Neuronal stem cell (in vitro differentiated cells): ENCODE measurements at regions not wholly inside any gene's neighbourhood (a gene's known extent, or its start where the extent isn't known, plus 50 kb on each side); places are given as distances from the start of the nearest gene placed in this dataset.

Experiments
- DNase-seq: peaks from one replicate; pipeline ENCODE4 v3.0.0-alpha.2; 2013; ENCODE audit warnings: low spot score
- H2AFZ ChIP-seq: one replicate; pipeline ENCODE4 v1.6.1; 2013; ENCODE audit warnings: mild to moderate bottlenecking, low read length, inconsistent platforms
- H2AK5ac ChIP-seq: 2 replicates; pipeline ENCODE4 v1.6.1; 2013; ENCODE audit warnings: low read depth, mild to moderate bottlenecking, inconsistent platforms, low read length, moderate library complexity, mixed read lengths
- H2BK120ac ChIP-seq: 2 replicates; pipeline ENCODE4 v1.6.1; 2013; ENCODE audit warnings: low read depth, mild to moderate bottlenecking, inconsistent platforms, low read length, moderate library complexity, mixed read lengths
- H2BK12ac ChIP-seq: one replicate; pipeline ENCODE4 v1.6.1; 2013; ENCODE audit warnings: low read length, inconsistent platforms
- H2BK15ac ChIP-seq: 2 replicates; pipeline ENCODE4 v1.6.1; 2013; ENCODE audit warnings: mild to moderate bottlenecking, low read length, inconsistent platforms, mixed read lengths
- H2BK5ac ChIP-seq: one replicate; pipeline ENCODE4 v1.6.1; 2013; ENCODE audit warnings: inconsistent platforms, mild to moderate bottlenecking, low read length, moderate library complexity
- H3K14ac ChIP-seq: one replicate; pipeline ENCODE4 v1.6.1; 2013; ENCODE audit warnings: low read length, inconsistent platforms
- H3K18ac ChIP-seq: 2 replicates; pipeline ENCODE4 v1.6.1; 2013; ENCODE audit warnings: low read length, inconsistent platforms
- H3K23ac ChIP-seq: 2 replicates; pipeline ENCODE4 v1.6.1; 2013; ENCODE audit warnings: low read depth, mild to moderate bottlenecking, mixed read lengths, low read length, inconsistent platforms; ENCODE audit not compliant: poor library complexity
- H3K27ac ChIP-seq: replicated peaks from 3 replicates; pipeline ENCODE4 v1.5.1; 2013; ENCODE audit warnings: low read length, inconsistent platforms
- H3K27me3 ChIP-seq, 3 experiments: 2 replicates each; pipeline ENCODE4 v1.6.1; 2013; ENCODE audit warnings: low read length in 3 of 3, mild to moderate bottlenecking in 2 of 3, inconsistent platforms in 1 of 3, low read depth in 1 of 3, mixed read lengths in 1 of 3, moderate library complexity in 1 of 3; ENCODE audit not compliant: control insufficient read depth in 3 of 3, insufficient read depth in 3 of 3
- H3K36me3 ChIP-seq, 2 donors: replicated peaks in 1 of 2; 2 replicates each; pipeline ENCODE4 v1.6.1; 2013; ENCODE audit warnings: low read length in 2 of 2; ENCODE audit not compliant: control insufficient read depth in 2 of 2, insufficient read depth in 2 of 2
- H3K4ac ChIP-seq: 2 replicates; pipeline ENCODE4 v1.6.1; 2013; ENCODE audit warnings: inconsistent platforms, mild to moderate bottlenecking, low read length, moderate library complexity
- H3K4me1 ChIP-seq, 2 donors: 1 replicate in 1 of 2; 2 replicates in 1 of 2; pipeline ENCODE4 v1.6.1; 2013; ENCODE audit warnings: low read length in 2 of 2, low read depth in 1 of 2; ENCODE audit not compliant: control insufficient read depth in 2 of 2, insufficient read depth in 1 of 2
- H3K4me2 ChIP-seq: one replicate; pipeline ENCODE4 v1.6.1; 2013; ENCODE audit warnings: mild to moderate bottlenecking, low read length, inconsistent platforms; ENCODE audit not compliant: insufficient read depth, poor library complexity, severe bottlenecking
- H3K4me3 ChIP-seq, 2 donors: 2 replicates each; pipeline ENCODE4 v1.5.1; 2013; ENCODE audit warnings: low read length in 2 of 2, mild to moderate bottlenecking in 2 of 2, inconsistent platforms in 1 of 2, moderate library complexity in 1 of 2
- H3K79me1 ChIP-seq: one replicate; pipeline ENCODE4 v1.6.1; 2013; ENCODE audit warnings: low read depth, mild to moderate bottlenecking, inconsistent platforms, low read length, moderate library complexity
- H3K9ac ChIP-seq: one replicate; pipeline ENCODE4 v1.6.1; 2013; ENCODE audit warnings: mild to moderate bottlenecking, low read depth, low read length, inconsistent platforms; ENCODE audit not compliant: poor library complexity
- H3K9me3 ChIP-seq, 2 donors: replicated peaks in 1 of 2; 2 replicates each; pipeline versions ENCODE3 to v1.6.1; 2013; ENCODE audit warnings: low read length in 2 of 2, mild to moderate bottlenecking in 2 of 2, inconsistent platforms in 1 of 2, low read depth in 1 of 2, mixed read lengths in 1 of 2, moderate library complexity in 1 of 2; ENCODE audit not compliant: control insufficient read depth in 2 of 2, insufficient read depth in 1 of 2
- H4K8ac ChIP-seq: one replicate; pipeline ENCODE4 v1.6.1; 2013; ENCODE audit warnings: low read depth, mild to moderate bottlenecking, inconsistent platforms, low read length, moderate library complexity
- H4K91ac ChIP-seq: one replicate; pipeline ENCODE4 v1.6.1; 2013; ENCODE audit warnings: low read length, low read depth, mild to moderate bottlenecking, inconsistent platforms; ENCODE audit not compliant: poor library complexity
- WGBS, 2 donors: extraction: QIAGEN DNeasy Blood & Tissue Kit; methylation state at CpG; one replicate each; pipeline ENCODE4 v1.1.7; 2013; ENCODE audit warnings: missing lambda C conversion rate in 2 of 2, mixed read lengths in 1 of 2; ENCODE audit not compliant: insufficient read length in 2 of 2, insufficient replicate concordance in 1 of 2; ENCODE audit errors: extremely low coverage in 2 of 2; 5-methylcytosine and 5-hydroxymethylcytosine counted together

GRCh38 chr12:45503899-45504298 lies 225.6 kb upstream of the ARID2 start:
- Histone ChIP-seq H3K18ac (no peak overlapping the region), H3K14ac (no peak overlapping the region), H3K23ac (no peak overlapping the region), H3K4me3 (no peak overlapping the region), H3K4me1 (no peaks in the 10 kb centered on the region), H2BK120ac (no peak overlapping the region), H3K9ac (no peak overlapping the region), H2BK12ac (no peak overlapping the region), H3K27me3 (no peaks in the 10 kb centered on the region), H2AK5ac (no peak overlapping the region), H3K36me3 (no peaks in the 10 kb centered on the region), H3K4ac (no peak overlapping the region), H4K8ac (no peak overlapping the region), H4K91ac (no peak overlapping the region), H3K9me3 (peaks cover 0 to 1% of the 10 kb centered on the region in 2 donors), H2AFZ (no peak overlapping the region), H3K79me1 (no peaks in the 10 kb centered on the region), H3K4me2 (no peak overlapping the region), H2BK5ac (no peak overlapping the region), H3K27ac (no peak overlapping the region), H2BK15ac (no peak overlapping the region)
- WGBS, 2 donors = no CpG with 5 or more reads among the region's 1 CpG
- DNase-seq = no peak

DNA sequence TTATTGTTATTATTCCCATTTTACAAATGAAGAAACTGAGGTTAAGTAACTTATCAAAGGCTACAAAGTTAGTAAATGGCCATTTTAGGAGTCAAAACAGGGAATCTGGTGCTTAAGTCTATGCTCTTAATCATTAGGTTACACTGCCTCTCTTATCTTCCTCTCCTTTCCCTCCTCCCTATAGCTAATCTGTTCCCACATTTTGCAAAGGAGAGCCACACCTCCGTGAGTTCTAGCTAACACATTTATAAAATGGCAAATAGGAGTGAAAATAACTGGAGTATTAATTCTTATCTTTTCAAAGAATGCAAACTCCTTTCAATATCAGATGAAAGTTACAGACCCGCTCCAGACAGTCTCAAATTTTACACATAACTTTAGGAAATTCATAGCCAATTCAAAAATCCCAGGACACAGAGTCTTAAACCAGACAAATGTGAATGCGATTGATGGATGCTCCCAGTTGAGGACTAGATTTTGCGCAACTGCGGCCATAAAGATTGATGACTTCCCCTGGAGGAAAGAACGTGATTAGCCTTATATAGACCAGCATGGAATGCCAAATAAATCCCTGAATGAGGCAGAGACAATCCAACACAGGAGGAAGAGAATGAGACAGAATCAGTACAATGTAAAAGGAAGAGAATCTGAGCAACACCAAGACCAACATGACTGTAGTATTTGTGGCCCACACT lies 225.0 kb upstream of the ARID2 start:
- Histone ChIP-seq H2AK5ac (no peak overlapping the region), H2BK120ac (no peak overlapping the region), H2BK15ac (no peak overlapping the region), H3K79me1 (no peaks in the 10 kb centered on the region), H2BK5ac (no peak overlapping the region), H3K9ac (no peak overlapping the region), H3K4ac (no peak overlapping the region), H3K4me1 (no peaks in the 10 kb centered on the region), H3K18ac (no peak overlapping the region), H3K9me3 (peaks cover 0 to 1% of the 10 kb centered on the region in 2 donors), H3K27ac (no peak overlapping the region), H3K14ac (no peak overlapping the region), H2AFZ (no peak overlapping the region), H3K4me3 (no peak overlapping the region), H2BK12ac (no peak overlapping the region), H3K27me3 (no peaks in the 10 kb centered on the region), H3K23ac (no peak overlapping the region), H3K4me2 (no peak overlapping the region), H4K8ac (no peak overlapping the region), H4K91ac (no peak overlapping the region), H3K36me3 (no peaks in the 10 kb centered on the region)
- no peak for DNase-seq
- WGBS, 2 donors = no CpG with 5 or more reads among the region's 6 CpGs

GRCh38 chr12:45509187-45509586 lies 220.3 kb upstream of the ARID2 start:
- H3K4ac ChIP-seq = no peak overlapping the region
- no peak overlapping the region for H3K4me3 ChIP-seq
- WGBS, 2 donors = no CpG with 5 or more reads among the region's 2 CpGs
- no peak overlapping the region for H2BK12ac ChIP-seq
- H3K23ac ChIP-seq = no peak overlapping the region
- no peaks in the 10 kb centered on the region for H3K36me3 ChIP-seq
- no peak overlapping the region for H2AK5ac ChIP-seq
- H2BK15ac ChIP-seq = no peak overlapping the region
- H2AFZ ChIP-seq = no peak overlapping the region
- peaks cover 0 to 1% of the 10 kb centered on the region in 2 donors for H3K9me3 ChIP-seq
- H4K8ac ChIP-seq = no peak overlapping the region
- no peak overlapping the region for H2BK5ac ChIP-seq
- H4K91ac ChIP-seq = no peak overlapping the region
- no peak overlapping the region for H3K27ac ChIP-seq
- H3K79me1 ChIP-seq = no peaks in the 10 kb centered on the region
- no peak overlapping the region for H3K4me2 ChIP-seq
- H3K9ac ChIP-seq = no peak overlapping the region
- H3K4me1 ChIP-seq = no peaks in the 10 kb centered on the region
- DNase-seq = no peak
- no peaks in the 10 kb centered on the region for H3K27me3 ChIP-seq
- H3K18ac ChIP-seq = no peak overlapping the region
- no peak overlapping the region for H3K14ac ChIP-seq
- H2BK120ac ChIP-seq = no peak overlapping the region

DNA sequence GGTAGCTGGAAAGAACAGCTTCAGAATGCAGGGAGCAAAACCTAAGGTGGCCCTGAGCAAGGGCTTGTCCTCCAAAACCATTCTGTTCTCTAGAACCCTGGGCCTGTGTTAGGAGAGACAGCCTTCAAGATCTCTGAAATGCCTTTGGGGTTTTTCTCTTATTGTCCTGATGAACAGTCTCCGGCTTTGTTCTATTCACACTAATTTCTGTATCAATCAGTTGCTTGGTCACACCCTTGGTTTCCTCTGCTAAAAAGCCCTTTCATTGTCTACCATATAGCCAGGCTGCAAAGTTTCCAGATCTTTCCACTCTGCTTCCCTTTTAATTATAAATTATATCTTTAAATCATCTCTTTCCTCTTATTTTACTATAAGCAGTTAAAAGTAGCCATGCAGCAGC lies 219.9 kb upstream of the ARID2 start:
- no peak for DNase-seq
- Histone ChIP-seq H2AK5ac (no peak overlapping the region), H3K4ac (no peak overlapping the region), H4K8ac (no peak overlapping the region), H3K36me3 (no peaks in the 10 kb centered on the region), H3K79me1 (no peaks in the 10 kb centered on the region), H3K14ac (no peak overlapping the region), H3K9me3 (peaks cover 0 to 1% of the 10 kb centered on the region in 2 donors), H2BK15ac (no peak overlapping the region), H3K27me3 (no peaks in the 10 kb centered on the region), H4K91ac (no peak overlapping the region), H3K4me2 (no peak overlapping the region), H2BK5ac (no peak overlapping the region), H3K4me1 (no peaks in the 10 kb centered on the region), H2BK120ac (no peak overlapping the region), H2AFZ (no peak overlapping the region), H3K4me3 (no peak overlapping the region), H2BK12ac (no peak overlapping the region), H3K18ac (no peak overlapping the region), H3K23ac (no peak overlapping the region), H3K27ac (no peak overlapping the region), H3K9ac (no peak overlapping the region)
- WGBS, 2 donors = no CpG with 5 or more reads among the region's 1 CpG
